ENCODE measurements at regions not wholly inside any gene's neighbourhood (a gene's known extent, or its start where the extent isn't known, plus 50 kb on each side); places are given as distances from the start of the nearest gene placed in this dataset.

DNA sequence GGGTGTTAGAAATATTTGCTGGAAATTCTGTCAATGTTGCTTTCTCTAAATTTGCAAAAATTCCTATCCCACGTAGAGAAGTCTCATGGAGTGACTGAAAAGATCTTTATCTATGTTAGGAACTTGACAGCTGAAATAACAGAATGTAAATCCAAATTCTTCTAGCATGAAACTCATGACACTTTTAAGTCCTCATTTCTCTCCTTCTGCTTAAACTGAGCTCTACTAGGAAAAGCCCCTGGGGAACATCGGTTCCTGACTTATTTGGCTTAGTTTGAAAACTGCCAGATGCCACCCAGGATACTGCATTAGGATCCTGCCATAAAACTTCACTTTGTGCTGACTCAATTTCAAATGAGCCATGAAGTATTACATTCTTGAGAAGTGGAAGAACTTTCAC is 426.0 kb downstream of the GALC start:
- H3K4me3 ChIP-seq (ENCODE audit: low read depth, poor library complexity, severe bottlenecking) = no peak overlapping the region
- DNase-seq (ENCODE audit: low spot score in 2 of 2) = no peak
- TF ChIP-seq POLR2A (IDR thresholded peaks at IDR 0.05) = no peak
- TF ChIP-seq, protein P1, sequence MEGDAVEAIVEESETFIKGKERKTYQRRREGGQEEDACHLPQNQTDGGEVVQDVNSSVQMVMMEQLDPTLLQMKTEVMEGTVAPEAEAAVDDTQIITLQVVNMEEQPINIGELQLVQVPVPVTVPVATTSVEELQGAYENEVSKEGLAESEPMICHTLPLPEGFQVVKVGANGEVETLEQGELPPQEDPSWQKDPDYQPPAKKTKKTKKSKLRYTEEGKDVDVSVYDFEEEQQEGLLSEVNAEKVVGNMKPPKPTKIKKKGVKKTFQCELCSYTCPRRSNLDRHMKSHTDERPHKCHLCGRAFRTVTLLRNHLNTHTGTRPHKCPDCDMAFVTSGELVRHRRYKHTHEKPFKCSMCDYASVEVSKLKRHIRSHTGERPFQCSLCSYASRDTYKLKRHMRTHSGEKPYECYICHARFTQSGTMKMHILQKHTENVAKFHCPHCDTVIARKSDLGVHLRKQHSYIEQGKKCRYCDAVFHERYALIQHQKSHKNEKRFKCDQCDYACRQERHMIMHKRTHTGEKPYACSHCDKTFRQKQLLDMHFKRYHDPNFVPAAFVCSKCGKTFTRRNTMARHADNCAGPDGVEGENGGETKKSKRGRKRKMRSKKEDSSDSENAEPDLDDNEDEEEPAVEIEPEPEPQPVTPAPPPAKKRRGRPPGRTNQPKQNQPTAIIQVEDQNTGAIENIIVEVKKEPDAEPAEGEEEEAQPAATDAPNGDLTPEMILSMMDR (IDR thresholded peaks at IDR 0.05) = no peak
- intact Hi-C loops (cut with DNase I; ENCODE audit: low total_unique reads) = no loop called here
- WGBS, 2 donors = 6 to 11% methylated on average over 2 of the region's 2 CpGs

DNA sequence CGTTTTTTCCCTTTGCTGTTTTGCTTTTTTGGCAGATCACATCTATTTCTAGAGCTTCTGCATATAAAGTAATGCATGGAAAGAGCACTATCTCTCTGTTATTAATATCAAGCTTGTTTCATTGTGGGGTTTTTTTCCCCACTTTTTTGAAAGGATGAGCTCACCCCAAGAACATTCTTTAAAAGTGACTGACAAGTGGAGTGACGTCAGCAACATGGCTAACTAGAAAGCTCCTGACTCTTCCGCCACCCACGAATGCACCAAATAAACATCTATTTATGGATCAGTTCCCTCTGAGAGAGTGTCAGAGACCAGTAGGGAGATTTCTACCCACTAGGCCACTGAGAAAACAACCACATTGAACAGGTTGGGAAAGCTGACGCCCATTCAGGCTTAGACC is 445.4 kb downstream of the GALC start:
- TF ChIP-seq, protein P1 (IDR thresholded peaks at IDR 0.05) = no peak
- TF ChIP-seq POLR2A (IDR thresholded peaks at IDR 0.05) = no peak
- H3K4me3 ChIP-seq (ENCODE audit: low read depth, poor library complexity, severe bottlenecking) = no peak overlapping the region
- no peak for DNase-seq (ENCODE audit: low spot score in 2 of 2)
- WGBS, 2 donors = 67 to 75% methylated on average over 5 of the region's 5 CpGs
- intact Hi-C loops (cut with DNase I; ENCODE audit: low total_unique reads) = no loop called here

DNA sequence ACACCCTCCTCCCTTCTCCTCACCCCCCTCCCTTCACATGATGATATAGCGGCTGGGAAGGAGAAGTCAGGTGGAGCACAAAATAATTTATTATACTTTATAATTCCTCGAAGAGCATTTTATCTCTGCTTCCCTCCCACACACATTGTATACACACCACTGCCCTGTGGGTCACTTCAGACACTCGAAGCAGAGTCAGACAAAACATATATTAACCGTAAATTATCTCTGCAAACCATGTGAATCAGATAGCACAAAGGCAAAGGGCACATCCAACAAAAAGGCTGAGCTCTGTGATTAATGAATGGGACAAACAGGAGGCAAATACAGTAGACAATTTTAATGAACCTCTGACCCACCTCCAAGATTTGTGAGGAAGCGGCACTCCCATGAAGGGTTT is 450.7 kb downstream of the GALC start:
- TF ChIP-seq, protein P1 (IDR thresholded peaks at IDR 0.05) = no peak
- TF ChIP-seq POLR2A (IDR thresholded peaks at IDR 0.05) = no peak
- DNase-seq (ENCODE audit: low spot score in 2 of 2) = no peak
- intact Hi-C loops (cut with DNase I; ENCODE audit: low total_unique reads) = no loop called here
- 56 to 66% methylated on average over 5 of the region's 5 CpGs for WGBS, 2 donors
- no peak overlapping the region for H3K4me3 ChIP-seq (ENCODE audit: low read depth, poor library complexity, severe bottlenecking)

DNA sequence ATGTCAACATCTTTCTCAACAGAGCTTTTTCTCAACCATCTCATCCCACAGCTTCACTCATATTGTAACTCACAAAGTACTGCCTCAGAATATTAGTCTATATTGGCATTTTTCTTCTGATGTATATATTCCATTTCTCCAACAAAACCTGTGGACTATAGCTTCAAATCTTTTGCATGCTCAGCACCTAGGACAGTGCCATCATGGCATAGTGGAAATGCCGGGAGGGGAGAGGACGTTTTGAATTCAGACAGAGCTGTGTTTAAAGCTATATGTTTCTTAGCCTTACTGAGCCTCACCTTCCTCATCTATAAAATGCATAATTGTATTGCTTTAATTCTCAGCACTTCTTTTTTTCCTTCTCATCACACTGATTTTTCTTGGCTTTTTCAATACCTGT is 452.6 kb downstream of the GALC start:
- no peak overlapping the region for H3K4me3 ChIP-seq (ENCODE audit: low read depth, poor library complexity, severe bottlenecking)
- intact Hi-C loops (cut with DNase I; ENCODE audit: low total_unique reads) = no loop called here
- TF ChIP-seq POLR2A (IDR thresholded peaks at IDR 0.05) = no peak
- TF ChIP-seq, protein P1 (IDR thresholded peaks at IDR 0.05) = no peak
- WGBS, 2 donors = 34 to 38% methylated on average over 2 of the region's 2 CpGs
- no peak for DNase-seq (ENCODE audit: low spot score in 2 of 2)

DNA sequence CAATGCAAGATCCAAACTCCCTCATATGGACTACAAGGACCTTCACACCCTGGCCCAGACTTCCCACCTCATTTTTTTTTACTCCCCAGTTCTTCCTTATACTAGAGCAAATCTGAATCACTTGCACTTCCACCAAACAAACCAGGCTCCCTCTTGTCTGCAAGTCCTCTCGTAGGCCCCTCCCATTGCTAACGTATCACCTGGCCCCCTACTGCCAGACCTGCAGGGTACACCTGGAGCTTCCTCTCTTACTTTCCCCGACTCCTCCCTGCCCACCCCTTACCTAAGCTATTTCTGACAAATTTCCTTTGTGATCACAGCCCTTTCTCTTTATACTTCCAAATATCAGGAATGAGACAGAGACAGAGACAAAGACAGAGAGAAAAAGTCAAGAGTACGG is 463.9 kb downstream of the GALC start:
- WGBS, 2 donors = 45 to 50% methylated on average over 4 of the region's 4 CpGs
- intact Hi-C loops (cut with DNase I; ENCODE audit: low total_unique reads) = no loop called here

DNA sequence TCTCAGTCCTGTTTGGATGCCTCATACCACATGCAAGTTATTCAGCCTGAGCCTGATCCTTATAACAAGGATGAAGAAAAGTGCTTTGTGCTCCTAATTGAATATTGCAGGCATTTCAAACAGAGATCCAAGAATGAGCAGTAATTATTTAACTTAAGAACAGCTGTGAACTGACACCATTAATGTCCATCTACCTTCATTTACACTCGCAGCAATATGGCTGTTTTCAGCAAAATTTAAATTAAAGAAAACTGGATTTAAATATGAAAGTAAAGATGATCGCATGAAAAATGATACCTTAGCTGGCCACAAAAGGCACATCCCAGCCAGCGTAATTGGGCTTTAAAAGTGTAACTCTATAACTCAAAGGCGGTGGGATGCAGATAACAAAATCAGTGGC is 466.3 kb downstream of the GALC start:
- WGBS, 2 donors = 78% methylated on average over 4 of the region's 4 CpGs

More for the DNA sequence above, 463.9 kb downstream of the GALC start:
- no peak overlapping the region for H3K4me3 ChIP-seq (ENCODE audit: low read depth, poor library complexity, severe bottlenecking)
- DNase-seq (ENCODE audit: low spot score in 2 of 2) = no peak
- TF ChIP-seq, protein P1 (IDR thresholded peaks at IDR 0.05) = no peak
- TF ChIP-seq POLR2A (IDR thresholded peaks at IDR 0.05) = no peak

More for the DNA sequence above, 466.3 kb downstream of the GALC start:
- TF ChIP-seq POLR2A (IDR thresholded peaks at IDR 0.05) = no peak
- TF ChIP-seq, protein P1 (IDR thresholded peaks at IDR 0.05) = no peak
- intact Hi-C loops (cut with DNase I; ENCODE audit: low total_unique reads) = no loop called here
- DNase-seq (ENCODE audit: low spot score in 2 of 2) = no peak
- H3K4me3 ChIP-seq (ENCODE audit: low read depth, poor library complexity, severe bottlenecking) = no peak overlapping the region
